IMR-90 (cell line): ENCODE measurements at regions not wholly inside any gene's neighbourhood (a gene's known extent, or its start where the extent isn't known, plus 50 kb on each side); places are given as distances from the start of the nearest gene placed in this dataset.

Experiments
- ATAC-seq: fragments of 200-7000 bp; cut with Tn5 transposase; 2 replicates; pipeline ENCODE4 v1.9.1; 2020; ENCODE audit warnings: low read depth, mild to moderate bottlenecking, moderate library complexity
- BruUV-seq: library from RNA; stranded (reverse); fragments of 400-500 nt; replicated peaks from 2 replicates; lab custom pipeline; 2021; lab: Mats Ljungman, UMichigan
- CTCF ChIA-PET: fragments of 300-600 bp; formaldehyde crosslinking; extraction: SDS; loops from one replicate; lab custom pipeline; 2021; ENCODE audit warnings: antibody characterized with exemption; lab: Yijun Ruan, JAX
- POLR2A ChIA-PET: fragments of 300-600 bp; sonication (Branson Sonifier 250); formaldehyde crosslinking; loops from one replicate; lab custom pipeline; 2022; ENCODE audit warnings: antibody characterized with exemption; ENCODE audit not compliant: unreplicated experiment; lab: Charles Lee
- DNase-seq: peaks from one replicate; pipeline ENCODE4 v3.0.0; 2013
- H2AFZ ChIP-seq: replicated peaks from 2 replicates; pipeline ENCODE3; 2013; ENCODE audit warnings: low read length, mild to moderate bottlenecking; ENCODE audit not compliant: poor library complexity
- H2AK5ac ChIP-seq: 2 replicates; pipeline ENCODE4 v1.6.1; 2013; ENCODE audit warnings: low read depth, low read length, inconsistent platforms
- H2AK9ac ChIP-seq: replicated peaks from 2 replicates; pipeline ENCODE3; 2013; ENCODE audit warnings: mild to moderate bottlenecking, low read depth, low read length, moderate library complexity; ENCODE audit not compliant: poor library complexity
- H2BK120ac ChIP-seq: 2 replicates; pipeline ENCODE4 v1.6.1; 2013; ENCODE audit warnings: low read depth, low read length, inconsistent platforms
- H2BK15ac ChIP-seq: 3 replicates; pipeline ENCODE4 v1.6.1; 2013; ENCODE audit warnings: low read depth, low read length, inconsistent platforms
- H2BK20ac ChIP-seq: 2 replicates; pipeline ENCODE4 v1.6.1; 2013; ENCODE audit warnings: low read depth, mild to moderate bottlenecking, inconsistent platforms, low read length, moderate library complexity
- H2BK5ac ChIP-seq: 2 replicates; pipeline ENCODE4 v1.6.1; 2013; ENCODE audit warnings: mild to moderate bottlenecking, low read depth, low read length, inconsistent platforms; ENCODE audit not compliant: poor library complexity, severe bottlenecking
- H3K14ac ChIP-seq: replicated peaks from 2 replicates; pipeline ENCODE4 v1.6.1; 2013; ENCODE audit warnings: low read depth, low read length, inconsistent platforms
- H3K18ac ChIP-seq: 2 replicates; pipeline ENCODE4 v1.6.1; 2013; ENCODE audit warnings: low read depth, low read length, control low read depth
- H3K23ac ChIP-seq: 2 replicates; pipeline ENCODE4 v1.6.1; 2013; ENCODE audit warnings: low read depth, low read length, inconsistent platforms
- H3K27ac ChIP-seq: 2 replicates; pipeline ENCODE4 v1.5.1; 2013; ENCODE audit warnings: mild to moderate bottlenecking, control low read depth, low read length; ENCODE audit not compliant: insufficient read depth
- H3K27me3 ChIP-seq: 2 replicates; pipeline ENCODE4 v1.6.1; 2013; ENCODE audit warnings: low read length; ENCODE audit not compliant: control insufficient read depth, insufficient read depth
- H3K36me3 ChIP-seq: 2 replicates; pipeline ENCODE4 v1.6.1; 2013; ENCODE audit warnings: low read length, mixed read lengths; ENCODE audit not compliant: control insufficient read depth, insufficient read depth
- H3K4ac ChIP-seq: 2 replicates; pipeline ENCODE4 v1.6.1; 2013; ENCODE audit warnings: low read depth, low read length, inconsistent platforms
- H3K4me1 ChIP-seq: 2 replicates; pipeline ENCODE4 v1.6.1; 2013; ENCODE audit warnings: low read length, mixed read lengths; ENCODE audit not compliant: control insufficient read depth, insufficient read depth
- H3K4me2 ChIP-seq: 2 replicates; pipeline ENCODE4 v1.6.1; 2013; ENCODE audit warnings: low read depth, mild to moderate bottlenecking, control low read depth, low read length, moderate library complexity
- H3K4me3 ChIP-seq: 2 replicates; pipeline ENCODE4 v1.5.1; 2013; ENCODE audit warnings: low read depth, mild to moderate bottlenecking, control low read depth, low read length, moderate library complexity; ENCODE audit not compliant: insufficient read depth
- H3K56ac ChIP-seq: 2 replicates; pipeline ENCODE4 v1.6.1; 2013; ENCODE audit warnings: low read length, inconsistent platforms; ENCODE audit not compliant: insufficient read depth; ENCODE audit errors: extremely low read depth
- H3K79me1 ChIP-seq, 2 experiments: 2 replicates each; pipeline ENCODE4 v1.6.1; 2013; ENCODE audit warnings: low read length in 2 of 2, inconsistent platforms in 1 of 2, low read depth in 1 of 2
- H3K9ac ChIP-seq: 2 replicates; pipeline ENCODE4 v1.6.1; 2013; ENCODE audit warnings: low read depth, low read length, control low read depth
- H3K9me1 ChIP-seq: 2 replicates; pipeline ENCODE4 v1.6.1; 2013; ENCODE audit warnings: low read length, inconsistent platforms; ENCODE audit not compliant: insufficient read depth
- H3K9me3 ChIP-seq: 2 replicates; pipeline ENCODE4 v1.6.1; 2013; ENCODE audit warnings: low read length; ENCODE audit not compliant: control insufficient read depth, insufficient read depth
- H4K20me1 ChIP-seq: 2 replicates; pipeline ENCODE4 v1.6.1; 2013; ENCODE audit warnings: low read length, inconsistent platforms; ENCODE audit not compliant: insufficient read depth
- H4K5ac ChIP-seq: 2 replicates; pipeline ENCODE4 v1.6.1; 2013; ENCODE audit warnings: mild to moderate bottlenecking, low read depth, low read length, control low read depth
- H4K8ac ChIP-seq, 2 experiments: 2 replicates each; pipeline ENCODE4 v1.6.1; 2013; ENCODE audit warnings: low read depth in 2 of 2, low read length in 2 of 2, control low read depth in 1 of 2, inconsistent platforms in 1 of 2
- H4K91ac ChIP-seq: 2 replicates; pipeline ENCODE4 v1.6.1; 2013; ENCODE audit warnings: low read depth, low read length, inconsistent platforms; ENCODE audit not compliant: insufficient read depth
- MAFK ChIP-seq: IDR thresholded peaks from 2 replicates; pipeline ENCODE4 v1.6.1; 2012; ENCODE audit warnings: low read depth, low read length, improper control_type of control experiment
- RAD21 ChIP-seq: IDR thresholded peaks from 2 replicates; pipeline ENCODE4 v1.6.1; 2012; ENCODE audit warnings: low read length, improper control_type of control experiment
- WGBS, 2 experiments: methylation state at CpG; one replicate each; pipeline versions ENCODE4 v1.1.5 to v1.1.7; 2013; ENCODE audit warnings: missing lambda C conversion rate in 2 of 2; ENCODE audit not compliant: insufficient read length in 1 of 2; ENCODE audit errors: extremely low coverage in 2 of 2; 5-methylcytosine and 5-hydroxymethylcytosine counted together
- dilution Hi-C: fragments of 300-500 bp; cut with HindIII; formaldehyde crosslinking; loops from one replicate; pipeline ENCODE4 v1.14.3; 2018; ENCODE audit warnings: low sequenced_read_pairs; ENCODE audit not compliant: unreplicated experiment
- in situ Hi-C: fragments of 300-500 bp; cut with MboI; formaldehyde crosslinking; loops from 3 replicates; pipeline ENCODE4 v1.14.3; 2019; ENCODE audit warnings: low sequenced_read_pairs, inconsistent platforms, mixed read lengths
- intact Hi-C: fragments of 100-400 bp; cut with micrococcal nuclease; formaldehyde crosslinking; loops from 2 replicates; pipeline ENCODE4 v1.10.0; 2022

GRCh38 chr3:158974904-158975303, 173.1 kb downstream of the MFSD1 start:
- Histone ChIP-seq H3K18ac (no peak overlapping the region), H2BK20ac (no peak overlapping the region), H2BK120ac (no peak overlapping the region), H3K4me1 (no peaks in the 10 kb centered on the region), H3K4me2 (no peak overlapping the region), H2BK15ac (no peak overlapping the region), H2AFZ (no peak overlapping the region), H3K4ac (no peak overlapping the region), H3K9me1 (no peaks in the 10 kb centered on the region), H3K9me3 (no peaks in the 10 kb centered on the region), H3K36me3 (no peaks in the 10 kb centered on the region), H3K56ac (no peak overlapping the region), H4K91ac (no peak overlapping the region), H3K14ac (no peak overlapping the region), H3K79me1 (no peaks in the 10 kb centered on the region), H3K27ac (no peak overlapping the region), H3K9ac (no peak overlapping the region), H3K23ac (no peak overlapping the region), H2AK5ac (no peak overlapping the region), H4K8ac (no peak overlapping the region), H3K4me3 (no peak overlapping the region), H3K27me3 (no peaks in the 10 kb centered on the region; the same call in 1 of the 2 replicates), H2BK5ac (no peak overlapping the region), H4K20me1 (no peaks in the 10 kb centered on the region), H4K5ac (no peak overlapping the region), H2AK9ac (no peak overlapping the region)
- in situ Hi-C loops: no loop called here
- intact Hi-C loops: no loop called here
- WGBS, 2 experiments: no CpG with 5 or more reads among the region's 1 CpG
- TF ChIP-seq RAD21 (no peak), MAFK (no peak)
- no peak for DNase-seq
- BruUV-seq: no TSS peak
- dilution Hi-C loops: no loop called here
- POLR2A ChIA-PET: no interaction called here
- CTCF ChIA-PET: no interaction called here
- no peak for ATAC-seq
